HFFc6 (cell line): ENCODE measurements at regions not wholly inside any gene's neighbourhood (a gene's known extent, or its start where the extent isn't known, plus 50 kb on each side); places are given as distances from the start of the nearest gene placed in this dataset.

Experiments
- DNase-seq: peaks from one replicate; pipeline ENCODE4 v3.0.0-alpha.2; 2018
- H3K27ac Mint-ChIP-seq: 2 replicates; pipeline ENCODE4 v1.8.0; 2020; ENCODE audit warnings: mild to moderate bottlenecking, mixed read lengths
- H3K27me3 Mint-ChIP-seq: 2 replicates; pipeline ENCODE4 v1.8.0; 2021; ENCODE audit warnings: mild to moderate bottlenecking, moderate library complexity, mixed read lengths; ENCODE audit not compliant: insufficient read depth
- H3K36me3 Mint-ChIP-seq: 2 replicates; pipeline ENCODE4 v1.8.0; 2021; ENCODE audit warnings: low read depth, mixed read lengths
- H3K4me1 Mint-ChIP-seq: 2 replicates; pipeline ENCODE4 v1.8.0; 2020; ENCODE audit warnings: low read depth, mixed read lengths
- H3K4me3 Mint-ChIP-seq: 2 replicates; pipeline ENCODE4 v1.8.0; 2020; ENCODE audit warnings: mild to moderate bottlenecking, moderate library complexity, mixed read lengths
- H3K9me3 Mint-ChIP-seq: 2 replicates; pipeline ENCODE4 v1.8.0; 2020; ENCODE audit warnings: mild to moderate bottlenecking, mixed read lengths
- CTCF ChIP-seq: fragments of 200-600 bp; sonication (generic); IDR thresholded peaks from 2 replicates; pipeline ENCODE4 v1.5.0; 2021; ENCODE audit warnings: antibody characterized with exemption, mild to moderate bottlenecking

GRCh38 chr2:191618786-191619185, 59.1 kb upstream of the NABP1 start:
- H3K4me3 Mint-ChIP-seq = no peak overlapping the region
- no peak overlapping the region for H3K27ac Mint-ChIP-seq

GRCh38 chr2:191620144-191620543, 57.8 kb upstream of the NABP1 start:
- Mint-ChIP-seq H3K27me3 (no peaks in the 10 kb centered on the region), H3K9me3 (no peaks in the 10 kb centered on the region), H3K4me1 (peaks cover 51% of the 10 kb centered on the region), H3K27ac (peak overlapping the region; percentile 68), H3K4me3 (no peak overlapping the region), H3K36me3 (peaks cover 3% of the 10 kb centered on the region; the same call in 1 of the 2 replicates)
- DNase-seq = peak; percentile 36
- TF ChIP-seq CTCF = no peak

More at GRCh38 chr2:191618786-191619185, 59.1 kb upstream of the NABP1 start:
- no peaks in the 10 kb centered on the region for H3K9me3 Mint-ChIP-seq
- TF ChIP-seq CTCF = no peak
- H3K36me3 Mint-ChIP-seq = no peaks in the 10 kb centered on the region
- H3K4me1 Mint-ChIP-seq = peaks cover 52% of the 10 kb centered on the region
- no peaks in the 10 kb centered on the region for H3K27me3 Mint-ChIP-seq
- DNase-seq = no peak

- TF ChIP-seq CTCF = no peak
- Mint-ChIP-seq H3K36me3 (peaks cover 3% of the 10 kb centered on the region; the same call in 1 of the 2 replicates), H3K9me3 (no peaks in the 10 kb centered on the region), H3K27me3 (no peaks in the 10 kb centered on the region), H3K4me1 (peaks cover 72% of the 10 kb centered on the region), H3K27ac (no peak overlapping the region), H3K4me3 (no peak overlapping the region)
- DNase-seq = no peak
Measured at GRCh38 chr2:191622374-191623320, 55.3 kb upstream of the NABP1 start.

- TF ChIP-seq CTCF = no peak
- Mint-ChIP-seq H3K27me3 (no peaks in the 10 kb centered on the region), H3K36me3 (peaks cover 8% of the 10 kb centered on the region), H3K4me1 (peaks cover 67% of the 10 kb centered on the region), H3K27ac (0 out of 2 replicates have a peak overlapping the region, but pooled peaks have one; percentile 14), H3K9me3 (no peaks in the 10 kb centered on the region), H3K4me3 (no peak overlapping the region)
- DNase-seq = no peak
Measured at GRCh38 chr2:191625016-191625415, 52.9 kb upstream of the NABP1 start.

GRCh38 chr2:191625446-191625845, 52.5 kb upstream of the NABP1 start:
- no peak overlapping the region for H3K4me3 Mint-ChIP-seq
- H3K4me1 Mint-ChIP-seq = peaks cover 67% of the 10 kb centered on the region
- no peak for TF ChIP-seq CTCF
- H3K27me3 Mint-ChIP-seq = no peaks in the 10 kb centered on the region
- H3K36me3 Mint-ChIP-seq = peaks cover 8% of the 10 kb centered on the region
- H3K9me3 Mint-ChIP-seq = no peaks in the 10 kb centered on the region
- DNase-seq = no peak
- H3K27ac Mint-ChIP-seq = peak overlapping the region; percentile 28; the same call in 1 of the 2 replicates
